Gastroesophageal sphincter (tissue), 4 donors: ENCODE measurements at regions not wholly inside any gene's neighbourhood (a gene's known extent, or its start where the extent isn't known, plus 50 kb on each side); places are given as distances from the start of the nearest gene placed in this dataset.

Source experiments
- ATAC-seq: fragments of 150-250 bp; one replicate; pipeline ENCODE4 v1.9.1; 2016; ENCODE audit warnings: mild to moderate bottlenecking, moderate library complexity
- H3K27ac ChIP-seq, 4 donors: fragments of 200-600 bp; sonication (generic) in 3 of 4; 1 replicate in 3 of 4; 2 replicates in 1 of 4; pipeline ENCODE4 v1.5.1; 2016 to 2019
- H3K27me3 ChIP-seq: fragments of 200-600 bp; sonication (generic); one replicate; pipeline ENCODE4 v1.5.1; 2019
- H3K36me3 ChIP-seq, 2 donors: fragments of 200-600 bp; sonication (generic); one replicate each; pipeline ENCODE4 v1.5.1; 2019; ENCODE audit warnings: control low read depth in 1 of 2
- H3K4me1 ChIP-seq, 3 donors: fragments of 200-600 bp; sonication (generic); 1 replicate in 2 of 3; 2 replicates in 1 of 3; pipeline ENCODE4 v1.5.1; 2016 to 2019; ENCODE audit warnings: control low read depth in 2 of 3
- H3K4me3 ChIP-seq, 2 donors: fragments of 200-600 bp; sonication (generic); one replicate each; pipeline ENCODE4 v1.5.1; 2019; ENCODE audit warnings: mild to moderate bottlenecking in 1 of 2, moderate library complexity in 1 of 2
- H3K9me3 ChIP-seq, 3 donors: fragments of 200-600 bp; sonication (generic); one replicate each; pipeline ENCODE4 v1.5.1; 2017 to 2019; ENCODE audit warnings: control low read depth in 2 of 3
- EP300 ChIP-seq: sonication (generic); formaldehyde crosslinking; IDR thresholded peaks from one replicate; pipeline ENCODE4 v1.6.1; 2017; ENCODE audit warnings: antibody characterized with exemption, mild to moderate bottlenecking
- POLR2A ChIP-seq, 2 donors: fragments of 450-650 bp; IDR thresholded peaks; one replicate each; pipeline ENCODE4 v1.6.1; 2017; ENCODE audit warnings: antibody characterized with exemption in 2 of 2, mild to moderate bottlenecking in 2 of 2, moderate library complexity in 1 of 2
- POLR2AphosphoS5 ChIP-seq: sonication (generic); formaldehyde crosslinking; IDR thresholded peaks from one replicate; pipeline ENCODE4 v1.6.1; 2017; ENCODE audit warnings: antibody characterized with exemption
- WGBS, 2 donors: methylation state at CpG; one replicate each; pipeline ENCODE4 v1.1.5; 2018; ENCODE audit warnings: low coverage in 1 of 2; 5-methylcytosine and 5-hydroxymethylcytosine counted together
- TF ChIP-seq, protein P1 (sequence below), 4 experiments: fragments of 200-600 bp in 2 of 4; fragments of 450-650 bp in 2 of 4; sonication (generic) in 1 of 4; IDR thresholded peaks; one replicate each; pipeline ENCODE4 v1.5.1; 2017 to 2019; ENCODE audit warnings: antibody characterized with exemption in 4 of 4, mild to moderate bottlenecking in 2 of 4, moderate library complexity in 2 of 4

DNA sequence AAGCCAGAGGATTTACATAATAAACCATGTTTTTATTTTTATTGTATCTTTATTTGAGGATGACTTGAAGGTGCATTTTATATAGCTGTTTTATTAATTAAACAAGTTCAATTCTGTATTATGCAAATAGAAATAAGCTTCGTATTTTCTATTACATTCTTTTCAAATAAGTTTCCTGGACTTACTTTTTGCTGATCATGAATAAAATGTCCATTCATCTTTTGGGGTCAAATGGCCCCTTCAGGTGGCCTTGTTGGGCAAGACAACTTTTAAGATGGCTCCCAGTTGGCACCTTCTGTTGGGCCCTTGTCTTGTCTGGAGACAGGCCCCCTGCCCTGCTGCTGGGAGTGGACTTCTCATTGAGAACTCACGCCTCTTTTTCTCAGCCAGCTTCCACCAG lies 654.6 kb upstream of the NOX3 start:
- no peak overlapping the region for H3K27ac ChIP-seq
- no peak overlapping the region for H3K4me3 ChIP-seq
- no peaks in the 10 kb centered on the region for H3K9me3 ChIP-seq
- no peak for ATAC-seq
- H3K36me3 ChIP-seq: no peaks in the 10 kb centered on the region
- 87 to 94% methylated on average over 1 to 2 of the region's 2 CpGs for WGBS, 2 donors
- H3K27me3 ChIP-seq: no peaks in the 10 kb centered on the region
- TF ChIP-seq, protein P1, sequence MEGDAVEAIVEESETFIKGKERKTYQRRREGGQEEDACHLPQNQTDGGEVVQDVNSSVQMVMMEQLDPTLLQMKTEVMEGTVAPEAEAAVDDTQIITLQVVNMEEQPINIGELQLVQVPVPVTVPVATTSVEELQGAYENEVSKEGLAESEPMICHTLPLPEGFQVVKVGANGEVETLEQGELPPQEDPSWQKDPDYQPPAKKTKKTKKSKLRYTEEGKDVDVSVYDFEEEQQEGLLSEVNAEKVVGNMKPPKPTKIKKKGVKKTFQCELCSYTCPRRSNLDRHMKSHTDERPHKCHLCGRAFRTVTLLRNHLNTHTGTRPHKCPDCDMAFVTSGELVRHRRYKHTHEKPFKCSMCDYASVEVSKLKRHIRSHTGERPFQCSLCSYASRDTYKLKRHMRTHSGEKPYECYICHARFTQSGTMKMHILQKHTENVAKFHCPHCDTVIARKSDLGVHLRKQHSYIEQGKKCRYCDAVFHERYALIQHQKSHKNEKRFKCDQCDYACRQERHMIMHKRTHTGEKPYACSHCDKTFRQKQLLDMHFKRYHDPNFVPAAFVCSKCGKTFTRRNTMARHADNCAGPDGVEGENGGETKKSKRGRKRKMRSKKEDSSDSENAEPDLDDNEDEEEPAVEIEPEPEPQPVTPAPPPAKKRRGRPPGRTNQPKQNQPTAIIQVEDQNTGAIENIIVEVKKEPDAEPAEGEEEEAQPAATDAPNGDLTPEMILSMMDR (IDR thresholded peaks at IDR 0.05): no peak
- TF ChIP-seq POLR2A (IDR thresholded peaks at IDR 0.05) (no peak), EP300 (no peak), POLR2AphosphoS5 (no peak)
- no peaks in the 10 kb centered on the region for H3K4me1 ChIP-seq

DNA sequence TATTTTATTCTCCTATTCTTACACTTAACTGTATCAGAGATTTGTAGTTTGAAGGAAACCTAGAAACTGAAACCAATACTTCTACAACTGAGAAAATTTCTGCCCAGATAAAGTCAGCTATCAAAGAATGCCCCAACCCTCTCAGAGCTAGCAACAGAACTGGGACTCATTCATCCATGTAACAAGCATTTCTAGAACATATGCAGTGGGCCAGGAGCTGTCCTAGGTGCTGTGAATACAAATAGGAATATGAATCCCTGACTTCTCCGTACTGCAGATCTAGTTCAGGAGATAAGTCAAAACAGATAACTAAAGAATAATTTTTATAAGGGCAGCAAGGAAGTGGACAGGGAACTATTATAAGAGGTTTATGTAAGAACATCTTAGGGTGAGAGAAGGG lies 654.1 kb upstream of the NOX3 start:
- ATAC-seq: no peak
- H3K4me3 ChIP-seq: no peak overlapping the region
- WGBS, 2 donors: 30 to 64% methylated on average over 1 of the region's 1 CpG

DNA sequence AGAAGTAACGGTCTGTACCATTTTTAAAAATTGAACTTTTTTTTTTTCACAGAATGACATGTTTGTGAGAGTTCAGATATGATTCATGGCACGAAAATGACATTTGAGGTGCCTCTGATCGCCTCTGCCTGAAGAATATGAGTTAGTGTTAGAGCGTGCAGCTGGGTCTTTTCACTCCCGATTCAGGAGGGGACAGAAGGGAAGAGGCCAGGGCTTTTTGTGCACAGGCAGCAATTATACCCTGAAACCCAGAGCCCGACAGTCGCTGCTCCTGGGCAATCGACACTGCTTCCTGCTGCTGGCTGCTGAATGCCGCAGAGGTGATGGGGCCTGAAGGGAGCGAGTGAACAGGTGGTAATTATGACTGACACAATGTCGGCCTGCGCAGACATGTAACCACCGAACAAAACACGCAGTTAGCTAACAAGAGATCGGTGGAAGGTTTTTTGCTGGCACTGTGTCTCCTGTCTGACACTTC lies 652.0 kb upstream of the NOX3 start:
- no peak for TF ChIP-seq POLR2A (IDR thresholded peaks at IDR 0.05)
- no peak for ATAC-seq
- no peaks in the 10 kb centered on the region for H3K27me3 ChIP-seq
- H3K4me1 ChIP-seq: no peaks in the 10 kb centered on the region
- no peak overlapping the region for H3K4me3 ChIP-seq
- H3K27ac ChIP-seq: no peak overlapping the region
- 32 to 59% methylated on average over 2 to 15 of the region's 15 CpGs for WGBS, 2 donors
- no peaks in the 10 kb centered on the region for H3K36me3 ChIP-seq
- no peaks in the 10 kb centered on the region for H3K9me3 ChIP-seq

More for the DNA sequence above, 654.1 kb upstream of the NOX3 start:
- H3K4me1 ChIP-seq: no peaks in the 10 kb centered on the region
- H3K36me3 ChIP-seq: no peaks in the 10 kb centered on the region
- no peaks in the 10 kb centered on the region for H3K9me3 ChIP-seq
- no peak overlapping the region for H3K27ac ChIP-seq
- TF ChIP-seq EP300 (no peak), POLR2A (IDR thresholded peaks at IDR 0.05) (no peak), POLR2AphosphoS5 (no peak)
- TF ChIP-seq, protein P1 (IDR thresholded peaks at IDR 0.05): no peak
- no peaks in the 10 kb centered on the region for H3K27me3 ChIP-seq

DNA sequence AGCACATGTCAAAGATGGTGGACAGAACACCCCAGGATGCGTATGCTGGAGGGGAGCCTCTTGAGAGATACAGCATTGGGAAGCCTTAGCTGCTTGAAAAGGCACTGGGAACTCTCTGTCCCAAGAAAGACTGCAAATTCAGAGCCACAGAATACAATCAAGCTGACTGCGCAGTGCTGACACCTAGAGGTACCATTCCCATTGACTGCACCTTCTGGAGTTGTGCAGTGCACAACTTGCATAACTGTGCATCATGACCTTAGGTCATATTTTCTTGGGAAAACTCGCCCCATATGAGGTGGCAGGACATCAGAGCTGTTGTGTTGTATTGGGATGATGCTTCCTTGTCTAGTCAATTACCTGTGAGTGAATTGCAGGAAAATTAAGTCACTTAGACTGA lies 646.5 kb upstream of the NOX3 start:
- no peak overlapping the region for H3K4me3 ChIP-seq
- H3K4me1 ChIP-seq: no peaks in the 10 kb centered on the region
- no peak overlapping the region for H3K27ac ChIP-seq
- no peaks in the 10 kb centered on the region for H3K27me3 ChIP-seq
- no peaks in the 10 kb centered on the region for H3K9me3 ChIP-seq
- H3K36me3 ChIP-seq: no peaks in the 10 kb centered on the region
- WGBS, 2 donors: 63 to 64% methylated on average over 1 to 2 of the region's 3 CpGs
- TF ChIP-seq, protein P1 (IDR thresholded peaks at IDR 0.05): no peak
- no peak for TF ChIP-seq EP300
- TF ChIP-seq POLR2A (IDR thresholded peaks at IDR 0.05): no peak
- no peak for TF ChIP-seq POLR2AphosphoS5
- ATAC-seq: no peak

DNA sequence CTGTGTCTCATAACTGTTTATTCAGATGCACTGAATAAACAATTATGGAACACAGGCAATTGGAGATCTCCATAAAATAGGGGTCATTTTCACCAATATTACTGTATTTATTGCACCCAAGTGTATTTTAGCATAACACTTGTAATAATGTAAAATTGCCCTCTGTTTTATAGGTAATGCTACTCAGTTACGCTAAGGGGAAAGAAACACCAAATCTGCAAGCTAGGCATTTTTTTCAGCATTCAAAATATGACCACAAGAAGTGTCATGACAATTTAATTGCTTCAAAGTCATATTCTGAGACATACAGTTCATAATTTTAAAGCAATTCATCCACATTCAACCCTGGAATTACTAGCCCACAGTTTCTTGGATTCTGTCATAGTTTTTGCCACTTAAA lies 643.2 kb upstream of the NOX3 start:
- no peaks in the 10 kb centered on the region for H3K4me1 ChIP-seq
- H3K9me3 ChIP-seq: no peaks in the 10 kb centered on the region
- 83 to 92% methylated on average over 1 of the region's 1 CpG for WGBS, 2 donors
- H3K27ac ChIP-seq: no peak overlapping the region
- H3K27me3 ChIP-seq: no peaks in the 10 kb centered on the region
- TF ChIP-seq EP300: no peak
- no peak for TF ChIP-seq POLR2AphosphoS5
- no peak for TF ChIP-seq POLR2A (IDR thresholded peaks at IDR 0.05)
- TF ChIP-seq, protein P1 (IDR thresholded peaks at IDR 0.05): no peak
- H3K36me3 ChIP-seq: no peaks in the 10 kb centered on the region
- H3K4me3 ChIP-seq: no peak overlapping the region
- ATAC-seq: no peak

DNA sequence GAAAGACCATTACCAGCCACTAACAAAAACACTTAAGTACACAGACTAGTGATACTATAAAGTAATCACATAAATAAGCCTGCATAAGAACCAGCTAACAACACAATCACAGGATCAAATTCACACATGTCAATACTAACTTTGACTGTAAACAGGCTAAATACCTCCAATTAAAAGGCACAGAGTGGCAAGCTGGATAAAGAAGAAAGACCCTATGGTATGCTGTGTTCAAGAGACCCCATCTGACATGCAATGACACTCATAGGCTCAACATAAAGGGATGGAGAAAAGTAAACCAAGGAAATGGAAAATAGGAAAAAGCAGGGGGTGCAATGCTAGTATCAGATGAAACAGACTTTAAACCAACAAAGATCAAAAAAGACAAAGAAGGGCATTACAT lies 631.8 kb upstream of the NOX3 start:
- H3K36me3 ChIP-seq: no peaks in the 10 kb centered on the region
- H3K27me3 ChIP-seq: no peaks in the 10 kb centered on the region
- no peak for ATAC-seq
- no peak overlapping the region for H3K4me3 ChIP-seq
- H3K4me1 ChIP-seq: no peaks in the 10 kb centered on the region
- peaks cover 0 to 28% (median 0%) of the 10 kb centered on the region in 3 donors for H3K9me3 ChIP-seq
- no peak for TF ChIP-seq POLR2AphosphoS5
- TF ChIP-seq POLR2A (IDR thresholded peaks at IDR 0.05): no peak
- no peak for TF ChIP-seq EP300
- TF ChIP-seq, protein P1 (IDR thresholded peaks at IDR 0.05): no peak
- no peak overlapping the region for H3K27ac ChIP-seq
